ENCODE measurements at regions not wholly inside any gene's neighbourhood (a gene's known extent, or its start where the extent isn't known, plus 50 kb on each side); places are given as distances from the start of the nearest gene placed in this dataset.

GRCh38 chr5:126093041-126093440 lies 330.2 kb upstream of the GRAMD2B start:
- in situ Hi-C loops (cut with HindIII; ENCODE audit: low sequenced_read_pairs), result no loop called here

- in situ Hi-C loops (cut with HindIII; ENCODE audit: low sequenced_read_pairs), result no loop called here
Observed at GRCh38 chr5:126093718-126094117, 329.5 kb upstream of the GRAMD2B start.

GRCh38 chr5:126094991-126095390 lies 328.2 kb upstream of the GRAMD2B start:
- in situ Hi-C loops (cut with HindIII; ENCODE audit: low sequenced_read_pairs), result no loop called here

GRCh38 chr5:126096442-126097006 lies 326.7 kb upstream of the GRAMD2B start:
- in situ Hi-C loops (cut with HindIII; ENCODE audit: low sequenced_read_pairs), result no loop called here

GRCh38 chr5:126097876-126098275 lies 325.3 kb upstream of the GRAMD2B start:
- in situ Hi-C loops (cut with HindIII; ENCODE audit: low sequenced_read_pairs), result no loop called here

- in situ Hi-C loops (cut with HindIII; ENCODE audit: low sequenced_read_pairs), result no loop called here
Observed at GRCh38 chr5:126098330-126099017, 324.7 kb upstream of the GRAMD2B start.

GRCh38 chr5:126099077-126099476 lies 324.1 kb upstream of the GRAMD2B start:
- in situ Hi-C loops (cut with HindIII; ENCODE audit: low sequenced_read_pairs), result no loop called here

- in situ Hi-C loops (cut with HindIII; ENCODE audit: low sequenced_read_pairs), result no loop called here
Observed at GRCh38 chr5:126100767-126101166, 322.4 kb upstream of the GRAMD2B start.

- in situ Hi-C loops (cut with HindIII; ENCODE audit: low sequenced_read_pairs), result no loop called here
Observed at GRCh38 chr5:126101901-126102300, 321.3 kb upstream of the GRAMD2B start.

- in situ Hi-C loops (cut with HindIII; ENCODE audit: low sequenced_read_pairs), result no loop called here
Observed at GRCh38 chr5:126103050-126103449, 320.2 kb upstream of the GRAMD2B start.

- in situ Hi-C loops (cut with HindIII; ENCODE audit: low sequenced_read_pairs), result no loop called here
Observed at GRCh38 chr5:126103868-126104267, 319.3 kb upstream of the GRAMD2B start.

- in situ Hi-C loops (cut with HindIII; ENCODE audit: low sequenced_read_pairs), result no loop called here
Observed at GRCh38 chr5:126104341-126104740, 318.9 kb upstream of the GRAMD2B start.

GRCh38 chr5:126104951-126105350 lies 318.3 kb upstream of the GRAMD2B start:
- in situ Hi-C loops (cut with HindIII; ENCODE audit: low sequenced_read_pairs), result no loop called here

GRCh38 chr5:126106029-126106428 lies 317.2 kb upstream of the GRAMD2B start:
- in situ Hi-C loops (cut with HindIII; ENCODE audit: low sequenced_read_pairs), result no loop called here

- in situ Hi-C loops (cut with HindIII; ENCODE audit: low sequenced_read_pairs), result no loop called here
Observed at GRCh38 chr5:126107381-126107780, 315.8 kb upstream of the GRAMD2B start.

- in situ Hi-C loops (cut with HindIII; ENCODE audit: low sequenced_read_pairs), result no loop called here
Observed at GRCh38 chr5:126108470-126108869, 314.7 kb upstream of the GRAMD2B start.

GRCh38 chr5:126115059-126115629 lies 308.1 kb upstream of the GRAMD2B start:
- in situ Hi-C loops (cut with HindIII; ENCODE audit: low sequenced_read_pairs), result no loop called here

- in situ Hi-C loops (cut with HindIII; ENCODE audit: low sequenced_read_pairs), result no loop called here
Observed at GRCh38 chr5:126117044-126117443, 306.2 kb upstream of the GRAMD2B start.

- in situ Hi-C loops (cut with HindIII; ENCODE audit: low sequenced_read_pairs), result no loop called here
Observed at GRCh38 chr5:126119887-126120442, 303.2 kb upstream of the GRAMD2B start.

- in situ Hi-C loops (cut with HindIII; ENCODE audit: low sequenced_read_pairs), result no loop called here
Observed at GRCh38 chr5:126120939-126121338, 302.3 kb upstream of the GRAMD2B start.

- in situ Hi-C loops (cut with HindIII; ENCODE audit: low sequenced_read_pairs), result no loop called here
Observed at GRCh38 chr5:126122942-126123341, 300.3 kb upstream of the GRAMD2B start.

GRCh38 chr5:126124706-126125345 lies 298.4 kb upstream of the GRAMD2B start:
- in situ Hi-C loops (cut with HindIII; ENCODE audit: low sequenced_read_pairs), result no loop called here

Measured in DLD1 (cell line).